RWPE1 (cell line): ENCODE measurements at regions not wholly inside any gene's neighbourhood (a gene's known extent, or its start where the extent isn't known, plus 50 kb on each side); places are given as distances from the start of the nearest gene placed in this dataset.

Experiments used
- CTCF ChIA-PET: fragments of 350-600 bp; sonication (Branson Sonifier 250); formaldehyde crosslinking; extraction: SDS; loops from one replicate; lab custom pipeline; 2021; lab: Yijun Ruan, JAX
- POLR2A ChIA-PET: fragments of 400-600 bp; formaldehyde crosslinking; extraction: SDS; loops from one replicate; lab custom pipeline; 2020; ENCODE audit warnings: antibody characterized with exemption; ENCODE audit not compliant: low non-redundant PET; lab: Yijun Ruan, JAX
- DNase-seq: peaks from one replicate; pipeline ENCODE4 v3.0.0; 2012; ENCODE audit warnings: low spot score
- H3K27ac ChIP-seq: fragments of 450-650 bp; 2 replicates; pipeline ENCODE4 v1.5.1; 2017
- CTCF ChIP-seq: fragments of 450-650 bp; conservative IDR thresholded peaks from 2 replicates; pipeline ENCODE4 v1.5.1; 2017; ENCODE audit warnings: low read depth, mild to moderate bottlenecking

GRCh38 chr15:23750179-23750578 is 63.1 kb upstream of the NDN start:
- ChIA-PET CTCF (no interaction called here), POLR2A (no interaction called here)
- TF ChIP-seq CTCF, result no peak
- no peak for DNase-seq
- H3K27ac ChIP-seq, result no peak overlapping the region

- POLR2A ChIA-PET, result no interaction called here
- CTCF ChIA-PET, result no interaction called here
- no peak for DNase-seq
- no peak overlapping the region for H3K27ac ChIP-seq
- TF ChIP-seq CTCF, result no peak
Measured at GRCh38 chr15:23750776-23751175, 63.7 kb upstream of the NDN start.

GRCh38 chr15:23753248-23753647 is 66.1 kb upstream of the NDN start:
- TF ChIP-seq CTCF, result no peak
- no peak overlapping the region for H3K27ac ChIP-seq
- ChIA-PET CTCF (no interaction called here), POLR2A (no interaction called here)
- no peak for DNase-seq

GRCh38 chr15:23758891-23759290 is 71.8 kb upstream of the NDN start:
- ChIA-PET POLR2A (no interaction called here), CTCF (no interaction called here)
- no peak for TF ChIP-seq CTCF
- no peak overlapping the region for H3K27ac ChIP-seq
- no peak for DNase-seq

GRCh38 chr15:23760024-23760423 is 72.9 kb upstream of the NDN start:
- no peak for DNase-seq
- ChIA-PET CTCF (no interaction called here), POLR2A (no interaction called here)
- TF ChIP-seq CTCF, result no peak
- no peak overlapping the region for H3K27ac ChIP-seq

GRCh38 chr15:23761386-23761785 is 74.3 kb upstream of the NDN start:
- no peak for DNase-seq
- ChIA-PET POLR2A (no interaction called here), CTCF (no interaction called here)
- H3K27ac ChIP-seq, result no peak overlapping the region
- no peak for TF ChIP-seq CTCF

- POLR2A ChIA-PET, result no interaction called here
Measured at GRCh38 chr15:23762026-23762425, 74.9 kb upstream of the NDN start.

More at GRCh38 chr15:23762026-23762425, 74.9 kb upstream of the NDN start:
- CTCF ChIA-PET, result no interaction called here
- H3K27ac ChIP-seq, result no peak overlapping the region
- no peak for DNase-seq
- no peak for TF ChIP-seq CTCF
